Stimulated activated memory B cell treated with anti-CD40 and anti-IgM and Interleukin-4, amounts not matched to agents 10 μg/mL and 1 μg/mL and 100 μg/mL, for 72 hours (primary cell): ENCODE measurements at regions not wholly inside any gene's neighbourhood (a gene's known extent, or its start where the extent isn't known, plus 50 kb on each side); places are given as distances from the start of the nearest gene placed in this dataset.

Experiments
- ATAC-seq: fragments of 150-1000 bp; cut with Tn5 transposase; 2 replicates; pipeline ENCODE4 v1.10.0; 2021
- H3K27ac Mint-ChIP-seq: one replicate; pipeline ENCODE4 v1.8.0; 2022; ENCODE audit warnings: mild to moderate bottlenecking, mixed read lengths
- H3K27me3 Mint-ChIP-seq: one replicate; pipeline ENCODE4 v1.8.0; 2022; ENCODE audit warnings: mixed read lengths
- H3K36me3 Mint-ChIP-seq: one replicate; pipeline ENCODE4 v1.8.0; 2022; ENCODE audit warnings: mixed read lengths
- H3K4me1 Mint-ChIP-seq: one replicate; pipeline ENCODE4 v1.8.0; 2022; ENCODE audit warnings: mixed read lengths
- H3K4me3 Mint-ChIP-seq: one replicate; pipeline ENCODE4 v1.8.0; 2022; ENCODE audit warnings: mild to moderate bottlenecking, moderate library complexity, mixed read lengths
- H3K9me3 Mint-ChIP-seq: one replicate; pipeline ENCODE4 v1.8.0; 2022; ENCODE audit warnings: mixed read lengths

DNA sequence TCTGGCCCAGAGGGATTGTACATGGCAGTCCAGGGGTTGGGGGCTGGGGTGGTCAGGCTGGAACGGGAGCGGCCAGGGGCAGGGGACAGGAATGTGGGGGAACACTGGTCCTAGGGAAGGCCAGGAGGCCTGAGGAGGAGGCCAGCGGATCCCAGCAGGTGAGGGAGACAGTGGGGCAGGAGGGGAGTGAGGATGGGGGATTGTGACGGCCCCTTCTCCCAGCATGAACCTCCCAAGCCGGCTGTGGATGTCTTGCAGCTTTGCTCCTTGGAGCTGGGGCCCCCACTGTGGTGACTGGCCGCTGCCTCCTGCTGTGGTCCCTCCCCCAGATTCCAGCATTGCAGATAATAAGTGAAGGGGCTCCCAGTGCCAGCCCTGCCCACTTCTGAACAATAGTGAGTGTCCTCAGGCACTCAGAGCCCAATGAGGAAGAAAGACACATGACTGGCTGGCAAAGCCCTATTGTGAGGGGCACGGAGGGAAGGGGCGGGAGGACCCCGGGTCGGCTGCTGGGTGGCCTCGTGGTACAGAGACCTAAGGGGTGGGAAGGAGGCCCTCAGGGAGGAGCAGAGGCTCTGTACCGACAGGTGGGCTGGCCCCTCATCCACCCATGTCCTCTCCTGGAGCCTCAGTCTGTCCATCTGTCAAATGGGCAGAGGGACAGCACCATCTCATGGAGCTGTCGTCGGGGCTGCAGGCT, 215.0 kb downstream of the KIF26A start:
- no peak for ATAC-seq
- H3K27ac Mint-ChIP-seq = no peak overlapping the region
- H3K4me1 Mint-ChIP-seq = no peaks in the 10 kb centered on the region
- H3K4me3 Mint-ChIP-seq = no peak overlapping the region
- H3K36me3 Mint-ChIP-seq = no peaks in the 10 kb centered on the region
- no peaks in the 10 kb centered on the region for H3K9me3 Mint-ChIP-seq
- peaks cover 64% of the 10 kb centered on the region for H3K27me3 Mint-ChIP-seq

DNA sequence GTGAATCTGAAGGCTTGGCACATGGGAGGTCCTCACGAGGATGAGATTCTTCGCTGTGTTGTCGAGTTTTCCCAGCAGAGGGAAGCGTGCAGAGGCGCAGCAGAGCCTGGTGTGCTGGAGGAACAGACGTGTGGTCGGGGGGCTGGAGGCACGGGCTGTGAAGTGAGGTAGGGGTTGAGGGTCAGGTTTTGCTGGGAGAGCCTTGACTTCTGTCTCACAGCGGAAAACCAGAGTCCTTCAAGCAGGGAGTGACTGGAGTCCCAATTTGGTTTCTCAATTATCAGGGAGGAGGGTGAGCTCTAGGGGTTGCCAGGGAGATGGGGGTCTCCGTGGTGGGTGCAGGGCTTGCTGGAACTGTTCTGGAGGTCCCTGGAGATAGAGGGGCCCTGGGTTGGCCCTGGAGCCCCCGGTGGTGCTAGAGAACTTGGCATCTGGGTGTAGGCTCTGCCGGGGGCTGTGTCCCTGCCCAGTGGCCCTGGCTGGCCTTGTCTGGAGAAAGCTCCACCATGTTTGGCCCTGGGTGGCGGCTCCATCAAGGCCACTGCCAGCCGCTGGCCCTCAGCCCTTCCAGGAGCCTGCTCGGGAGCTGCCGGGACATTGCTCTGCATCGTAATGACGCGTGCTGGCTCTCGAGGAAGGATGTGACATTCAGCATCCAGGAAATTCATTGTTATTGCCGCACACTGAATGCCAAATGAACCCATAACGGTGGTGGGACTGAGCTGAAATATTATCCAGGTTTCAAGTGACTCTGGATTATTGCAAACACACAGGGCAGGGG, 215.7 kb downstream of the KIF26A start:
- no peak for ATAC-seq
- Mint-ChIP-seq H3K27me3 (peaks cover 67% of the 10 kb centered on the region), H3K27ac (no peak overlapping the region), H3K36me3 (no peaks in the 10 kb centered on the region), H3K4me1 (no peaks in the 10 kb centered on the region), H3K9me3 (no peaks in the 10 kb centered on the region), H3K4me3 (no peak overlapping the region)

GRCh38 chr14:104355101-104356019, 217.0 kb downstream of the KIF26A start:
- Mint-ChIP-seq H3K4me1 (no peaks in the 10 kb centered on the region), H3K27ac (no peak overlapping the region), H3K36me3 (no peaks in the 10 kb centered on the region), H3K4me3 (no peak overlapping the region), H3K27me3 (peaks cover 80% of the 10 kb centered on the region), H3K9me3 (no peaks in the 10 kb centered on the region)
- no peak for ATAC-seq

DNA sequence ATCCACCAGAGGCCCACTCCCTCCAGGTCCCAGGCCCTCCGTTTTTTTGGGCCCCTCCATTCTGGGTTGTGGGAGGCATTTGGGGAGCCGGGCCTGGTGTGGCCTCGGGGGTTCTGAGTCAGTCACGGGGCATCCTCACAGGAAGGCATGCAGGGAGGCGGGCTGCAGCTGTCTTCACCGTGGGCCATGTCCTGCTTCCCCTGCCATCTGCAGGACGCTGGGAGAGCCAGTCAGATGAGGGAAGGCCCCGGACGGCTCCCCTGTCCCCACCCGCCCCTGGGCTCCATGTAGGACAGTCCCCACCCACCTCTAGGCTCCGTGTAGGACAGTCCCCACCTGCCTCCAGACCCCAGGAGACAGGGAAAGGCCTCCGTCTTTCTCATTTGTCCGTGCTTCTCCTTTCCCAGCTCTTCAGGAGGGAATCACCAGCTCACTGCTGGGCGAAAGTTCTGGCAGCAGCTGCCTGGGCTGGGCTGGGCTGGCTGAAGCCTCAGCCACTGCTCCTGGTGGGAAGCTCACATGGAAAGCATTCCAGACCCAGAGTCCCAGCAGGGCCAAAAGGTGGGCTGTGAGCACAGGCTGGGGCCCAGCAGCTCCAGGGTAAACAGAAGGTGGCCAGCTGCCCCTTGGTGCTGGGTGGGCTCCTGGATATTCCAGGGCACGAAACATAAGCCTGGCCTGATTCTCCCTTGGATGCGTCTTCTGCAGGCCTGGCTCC, 217.8 kb downstream of the KIF26A start:
- H3K4me1 Mint-ChIP-seq = no peaks in the 10 kb centered on the region
- H3K27ac Mint-ChIP-seq = no peak overlapping the region
- H3K9me3 Mint-ChIP-seq = no peaks in the 10 kb centered on the region
- peaks cover 88% of the 10 kb centered on the region for H3K27me3 Mint-ChIP-seq
- no peak overlapping the region for H3K4me3 Mint-ChIP-seq
- no peak for ATAC-seq
- no peaks in the 10 kb centered on the region for H3K36me3 Mint-ChIP-seq

- Mint-ChIP-seq H3K27ac (no peak overlapping the region), H3K4me1 (no peaks in the 10 kb centered on the region), H3K27me3 (peaks cover 95% of the 10 kb centered on the region), H3K9me3 (no peaks in the 10 kb centered on the region), H3K36me3 (no peaks in the 10 kb centered on the region), H3K4me3 (no peak overlapping the region)
- ATAC-seq = no peak
Measured at GRCh38 chr14:104356738-104357688, 218.6 kb downstream of the KIF26A start.

DNA sequence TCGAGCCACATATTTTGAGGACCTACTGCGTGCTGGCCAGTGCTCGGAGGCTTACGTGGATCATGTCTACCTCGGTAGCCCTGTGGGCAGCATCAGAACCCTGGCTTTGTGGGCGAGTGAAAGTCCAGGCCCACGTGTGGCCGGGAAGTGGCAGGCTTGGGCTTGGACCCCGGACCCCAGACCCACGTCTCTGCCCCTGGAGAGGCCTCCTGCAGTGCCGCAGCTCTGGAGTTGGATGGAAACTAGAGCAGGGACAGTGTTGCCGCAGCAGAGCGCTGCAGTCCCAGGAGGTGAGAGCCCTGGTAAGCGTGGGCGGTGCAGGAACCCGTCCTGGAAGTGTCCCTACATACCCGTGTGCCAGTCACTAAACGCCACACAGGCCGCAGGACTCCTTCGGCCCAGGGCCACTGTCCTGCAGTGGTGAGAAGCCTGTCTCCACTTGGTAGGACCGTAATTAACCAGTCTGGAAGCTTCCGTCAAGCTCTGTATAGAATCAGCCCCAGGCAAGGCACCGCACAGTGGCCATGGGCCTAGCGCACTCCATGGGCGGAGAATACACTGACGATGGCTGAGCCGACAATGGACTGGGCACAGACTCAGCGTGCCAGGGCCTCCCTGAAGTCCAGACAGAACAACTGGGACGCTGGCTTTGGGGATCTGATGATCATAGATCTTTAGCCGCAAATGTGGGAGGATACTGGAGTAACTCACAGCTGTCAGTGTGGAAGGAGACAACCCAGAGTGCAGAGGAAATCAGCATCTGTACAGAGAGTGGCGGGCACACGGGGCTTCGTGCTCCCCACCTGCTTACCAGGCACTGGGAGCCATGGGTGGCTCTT, 219.5 kb downstream of the KIF26A start:
- no peaks in the 10 kb centered on the region for H3K9me3 Mint-ChIP-seq
- no peaks in the 10 kb centered on the region for H3K4me1 Mint-ChIP-seq
- no peak overlapping the region for H3K27ac Mint-ChIP-seq
- H3K36me3 Mint-ChIP-seq = no peaks in the 10 kb centered on the region
- ATAC-seq = no peak
- H3K27me3 Mint-ChIP-seq = peaks cover 95% of the 10 kb centered on the region
- no peak overlapping the region for H3K4me3 Mint-ChIP-seq

GRCh38 chr14:104358528-104359300, 220.3 kb downstream of the KIF26A start:
- Mint-ChIP-seq H3K9me3 (no peaks in the 10 kb centered on the region), H3K4me1 (no peaks in the 10 kb centered on the region), H3K4me3 (no peak overlapping the region), H3K36me3 (no peaks in the 10 kb centered on the region), H3K27me3 (peaks cover 87% of the 10 kb centered on the region), H3K27ac (no peak overlapping the region)
- no peak for ATAC-seq

GRCh38 chr14:104359301-104359968, 220.1 kb upstream of the C14orf180 start:
- Mint-ChIP-seq H3K4me3 (no peak overlapping the region), H3K4me1 (no peaks in the 10 kb centered on the region), H3K9me3 (no peaks in the 10 kb centered on the region), H3K27ac (no peak overlapping the region), H3K27me3 (peaks cover 80% of the 10 kb centered on the region), H3K36me3 (no peaks in the 10 kb centered on the region)
- ATAC-seq = no peak

GRCh38 chr14:104359969-104360442, 219.6 kb upstream of the C14orf180 start:
- Mint-ChIP-seq H3K4me1 (no peaks in the 10 kb centered on the region), H3K9me3 (no peaks in the 10 kb centered on the region), H3K27me3 (peaks cover 75% of the 10 kb centered on the region), H3K36me3 (no peaks in the 10 kb centered on the region), H3K4me3 (no peak overlapping the region), H3K27ac (no peak overlapping the region)
- no peak for ATAC-seq

- Mint-ChIP-seq H3K27me3 (peaks cover 70% of the 10 kb centered on the region), H3K4me3 (no peak overlapping the region), H3K9me3 (no peaks in the 10 kb centered on the region), H3K27ac (no peak overlapping the region), H3K36me3 (no peaks in the 10 kb centered on the region), H3K4me1 (no peaks in the 10 kb centered on the region)
- no peak for ATAC-seq
Measured at GRCh38 chr14:104360501-104360900, 219.1 kb upstream of the C14orf180 start.

DNA sequence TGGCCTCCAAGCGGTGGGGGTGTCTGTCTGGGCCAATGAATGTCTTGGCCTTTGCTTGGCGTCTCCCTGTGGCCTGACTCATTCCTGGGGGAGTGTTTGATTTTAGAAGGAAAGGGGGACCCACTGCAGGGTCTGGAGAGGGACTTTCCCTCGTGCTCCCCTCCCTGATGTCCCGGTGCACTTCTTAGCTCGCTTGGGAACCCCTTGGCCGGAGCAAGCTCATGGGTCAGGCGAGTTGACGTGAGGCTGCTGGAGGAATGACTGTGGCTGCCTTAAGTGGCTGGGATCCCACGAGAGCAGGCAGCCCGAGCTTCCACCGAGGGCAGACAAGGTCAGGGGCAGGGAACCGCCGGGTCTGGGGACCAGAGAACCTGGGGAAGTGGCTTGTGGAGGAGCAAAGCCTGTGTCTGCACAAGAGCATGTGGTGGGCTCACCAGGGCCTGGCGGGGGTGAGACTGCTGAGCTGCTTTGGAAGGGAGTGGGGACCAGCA, 218.4 kb upstream of the C14orf180 start:
- H3K27ac Mint-ChIP-seq = no peak overlapping the region
- peaks cover 63% of the 10 kb centered on the region for H3K27me3 Mint-ChIP-seq
- H3K36me3 Mint-ChIP-seq = no peaks in the 10 kb centered on the region
- no peaks in the 10 kb centered on the region for H3K4me1 Mint-ChIP-seq
- H3K9me3 Mint-ChIP-seq = no peaks in the 10 kb centered on the region
- H3K4me3 Mint-ChIP-seq = no peak overlapping the region
- ATAC-seq = no peak
